Ishikawa (cell line): ENCODE measurements at regions not wholly inside any gene's neighbourhood (a gene's known extent, or its start where the extent isn't known, plus 50 kb on each side); places are given as distances from the start of the nearest gene placed in this dataset.

Source experiments
- CEBPB ChIP-seq: IDR thresholded peaks from 2 replicates; pipeline ENCODE4 v1.6.1; 2012
- CREB1 ChIP-seq: IDR thresholded peaks from 2 replicates; pipeline ENCODE4 v1.6.1; 2012; ENCODE audit warnings: low read depth
- EGR1 ChIP-seq: IDR thresholded peaks from 2 replicates; pipeline ENCODE4 v1.6.1; 2012
- EP300 ChIP-seq: IDR thresholded peaks from 2 replicates; pipeline ENCODE4 v1.6.1; 2012; ENCODE audit warnings: borderline replicate concordance
- MAX ChIP-seq: IDR thresholded peaks from 2 replicates; pipeline ENCODE4 v1.6.1; 2012
- NFIC ChIP-seq: IDR thresholded peaks from 2 replicates; pipeline ENCODE4 v1.6.1; 2012
- RAD21 ChIP-seq: IDR thresholded peaks from 2 replicates; pipeline ENCODE4 v1.6.1; 2012; ENCODE audit warnings: low read depth
- TAF1 ChIP-seq: IDR thresholded peaks from 2 replicates; pipeline ENCODE4 v1.6.1; 2012; ENCODE audit warnings: low read depth, mild to moderate bottlenecking
- TCF12 ChIP-seq: IDR thresholded peaks from 2 replicates; pipeline ENCODE4 v1.6.1; 2012; ENCODE audit warnings: low read depth
- YY1 ChIP-seq: IDR thresholded peaks from 2 replicates; pipeline ENCODE4 v1.6.1; 2012; ENCODE audit warnings: low read depth
- TF ChIP-seq, protein P1 (sequence below): IDR thresholded peaks from 2 replicates; pipeline ENCODE4 v1.6.1; 2012; ENCODE audit warnings: low read depth, mild to moderate bottlenecking
- TF ChIP-seq, protein P2 (sequence below): IDR thresholded peaks from 2 replicates; pipeline ENCODE4 v1.6.1; 2012

DNA sequence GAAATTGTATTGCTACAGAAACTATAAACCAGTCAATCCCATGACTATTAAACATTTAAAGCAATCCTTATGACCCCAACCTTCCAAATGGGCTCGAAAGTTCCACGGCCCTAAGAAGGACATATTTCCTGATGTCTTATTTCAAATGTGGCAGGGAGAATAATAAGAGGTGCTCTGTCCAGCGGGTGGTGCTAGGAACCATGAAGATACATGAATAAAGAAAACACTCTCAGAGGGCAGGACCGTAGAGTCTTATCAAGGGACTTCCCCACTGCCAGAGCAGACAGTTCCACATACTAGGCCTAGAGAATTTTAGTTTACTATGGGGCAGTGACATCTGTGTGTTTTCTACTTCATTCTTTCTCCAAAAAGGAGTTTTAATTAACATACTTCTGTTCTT, 187.1 kb upstream of the PIK3C3 start:
- TF ChIP-seq RAD21 (no peak), TCF12 (no peak), EGR1 (no peak), EP300 (no peak), YY1 (no peak), MAX (no peak), NFIC (no peak), CREB1 (no peak), TAF1 (no peak), CEBPB (no peak)
- TF ChIP-seq, protein P1, sequence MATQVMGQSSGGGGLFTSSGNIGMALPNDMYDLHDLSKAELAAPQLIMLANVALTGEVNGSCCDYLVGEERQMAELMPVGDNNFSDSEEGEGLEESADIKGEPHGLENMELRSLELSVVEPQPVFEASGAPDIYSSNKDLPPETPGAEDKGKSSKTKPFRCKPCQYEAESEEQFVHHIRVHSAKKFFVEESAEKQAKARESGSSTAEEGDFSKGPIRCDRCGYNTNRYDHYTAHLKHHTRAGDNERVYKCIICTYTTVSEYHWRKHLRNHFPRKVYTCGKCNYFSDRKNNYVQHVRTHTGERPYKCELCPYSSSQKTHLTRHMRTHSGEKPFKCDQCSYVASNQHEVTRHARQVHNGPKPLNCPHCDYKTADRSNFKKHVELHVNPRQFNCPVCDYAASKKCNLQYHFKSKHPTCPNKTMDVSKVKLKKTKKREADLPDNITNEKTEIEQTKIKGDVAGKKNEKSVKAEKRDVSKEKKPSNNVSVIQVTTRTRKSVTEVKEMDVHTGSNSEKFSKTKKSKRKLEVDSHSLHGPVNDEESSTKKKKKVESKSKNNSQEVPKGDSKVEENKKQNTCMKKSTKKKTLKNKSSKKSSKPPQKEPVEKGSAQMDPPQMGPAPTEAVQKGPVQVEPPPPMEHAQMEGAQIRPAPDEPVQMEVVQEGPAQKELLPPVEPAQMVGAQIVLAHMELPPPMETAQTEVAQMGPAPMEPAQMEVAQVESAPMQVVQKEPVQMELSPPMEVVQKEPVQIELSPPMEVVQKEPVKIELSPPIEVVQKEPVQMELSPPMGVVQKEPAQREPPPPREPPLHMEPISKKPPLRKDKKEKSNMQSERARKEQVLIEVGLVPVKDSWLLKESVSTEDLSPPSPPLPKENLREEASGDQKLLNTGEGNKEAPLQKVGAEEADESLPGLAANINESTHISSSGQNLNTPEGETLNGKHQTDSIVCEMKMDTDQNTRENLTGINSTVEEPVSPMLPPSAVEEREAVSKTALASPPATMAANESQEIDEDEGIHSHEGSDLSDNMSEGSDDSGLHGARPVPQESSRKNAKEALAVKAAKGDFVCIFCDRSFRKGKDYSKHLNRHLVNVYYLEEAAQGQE = no peak
- TF ChIP-seq, protein P2, sequence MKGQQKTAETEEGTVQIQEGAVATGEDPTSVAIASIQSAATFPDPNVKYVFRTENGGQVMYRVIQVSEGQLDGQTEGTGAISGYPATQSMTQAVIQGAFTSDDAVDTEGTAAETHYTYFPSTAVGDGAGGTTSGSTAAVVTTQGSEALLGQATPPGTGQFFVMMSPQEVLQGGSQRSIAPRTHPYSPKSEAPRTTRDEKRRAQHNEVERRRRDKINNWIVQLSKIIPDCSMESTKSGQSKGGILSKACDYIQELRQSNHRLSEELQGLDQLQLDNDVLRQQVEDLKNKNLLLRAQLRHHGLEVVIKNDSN = no peak
